SK-N-SH treated with all-trans-retinoic acid at 6 μM for 48 hours (cell line): ENCODE measurements at regions not wholly inside any gene's neighbourhood (a gene's known extent, or its start where the extent isn't known, plus 50 kb on each side); places are given as distances from the start of the nearest gene placed in this dataset.

Source experiments
- ATAC-seq: fragments of 200-7000 bp; cut with Tn5 transposase; 3 replicates; pipeline ENCODE4 v1.9.1; 2020; ENCODE audit warnings: mild to moderate bottlenecking, moderate library complexity
- ARNTL ChIP-seq: fragments of 450-650 bp; formaldehyde crosslinking; IDR thresholded peaks from 2 replicates; pipeline ENCODE4 v1.5.0; 2020; ENCODE audit warnings: low read depth, mild to moderate bottlenecking, moderate library complexity, borderline replicate concordance
- CSDC2 ChIP-seq: fragments of 250-450 bp; sonication (Bioruptor Pico); IDR thresholded peaks from 2 replicates; pipeline ENCODE4 v1.5.0; 2020; ENCODE audit warnings: mild to moderate bottlenecking, moderate library complexity
- ESRRG ChIP-seq: fragments of 250-450 bp; sonication (Bioruptor Pico); IDR thresholded peaks from 2 replicates; pipeline ENCODE4 v1.6.1; 2021; ENCODE audit warnings: mild to moderate bottlenecking
- GLIS3 ChIP-seq: fragments of 250-450 bp; sonication (Bioruptor Pico); IDR thresholded peaks from 2 replicates; pipeline ENCODE4 v1.5.0; 2020; ENCODE audit warnings: mild to moderate bottlenecking, moderate library complexity
- ISL1 ChIP-seq: fragments of 250-450 bp; sonication (Bioruptor Pico); IDR thresholded peaks from 2 replicates; pipeline ENCODE4 v2.1.2; 2022; ENCODE audit warnings: mild to moderate bottlenecking, moderate library complexity
- OSR1 ChIP-seq: fragments of 250-450 bp; sonication (Bioruptor Pico); IDR thresholded peaks from 2 replicates; pipeline ENCODE4 v1.8.0; 2022; ENCODE audit warnings: moderate library complexity, mild to moderate bottlenecking, inconsistent platforms
- RARB ChIP-seq: fragments of 250-450 bp; sonication (Bioruptor Pico); IDR thresholded peaks from 2 replicates; pipeline ENCODE4 v1.8.0; 2021; ENCODE audit warnings: mild to moderate bottlenecking, moderate library complexity
- SNAI2 ChIP-seq: fragments of 250-450 bp; sonication (Bioruptor Pico); IDR thresholded peaks from 2 replicates; pipeline ENCODE4 v1.5.0; 2020; ENCODE audit warnings: mild to moderate bottlenecking, moderate library complexity
- TCF4 ChIP-seq: fragments of 250-450 bp; sonication (Bioruptor Pico); IDR thresholded peaks from 2 replicates; pipeline ENCODE4 v1.8.0; 2021; ENCODE audit warnings: mild to moderate bottlenecking, moderate library complexity, borderline replicate concordance
- TOX ChIP-seq: fragments of 250-450 bp; sonication (Bioruptor Pico); IDR thresholded peaks from 2 replicates; pipeline ENCODE4 v1.8.0; 2021; ENCODE audit warnings: mild to moderate bottlenecking, moderate library complexity, borderline replicate concordance
- ZC3H10 ChIP-seq: fragments of 250-450 bp; sonication (Bioruptor Pico); IDR thresholded peaks from 2 replicates; pipeline ENCODE4 v1.5.1; 2021; ENCODE audit warnings: mild to moderate bottlenecking, moderate library complexity
- ZFP3 ChIP-seq: fragments of 250-450 bp; sonication (Bioruptor Pico); IDR thresholded peaks from 2 replicates; pipeline ENCODE4 v1.5.0; 2020; ENCODE audit warnings: mild to moderate bottlenecking, moderate library complexity
- ZFP30 ChIP-seq: fragments of 450-650 bp; formaldehyde crosslinking; IDR thresholded peaks from 2 replicates; pipeline ENCODE4 v1.5.0; 2022; ENCODE audit warnings: mild to moderate bottlenecking, moderate library complexity
- ZNF565 ChIP-seq: fragments of 450-650 bp; formaldehyde crosslinking; conservative IDR thresholded peaks from 2 replicates; pipeline ENCODE4 v1.5.0; 2020; ENCODE audit warnings: low read depth, mild to moderate bottlenecking, moderate library complexity
- ZNF70 ChIP-seq: fragments of 450-650 bp; formaldehyde crosslinking; IDR thresholded peaks from 2 replicates; pipeline ENCODE4 v1.5.0; 2020; ENCODE audit warnings: mild to moderate bottlenecking, moderate library complexity
- ZNF8 ChIP-seq: fragments of 450-650 bp; formaldehyde crosslinking; IDR thresholded peaks from 2 replicates; pipeline ENCODE4 v1.5.0; 2020; ENCODE audit warnings: mild to moderate bottlenecking, moderate library complexity
- TF ChIP-seq, protein P1 (sequence below): fragments of 250-450 bp; sonication (Bioruptor Pico); IDR thresholded peaks from 2 replicates; pipeline ENCODE4 v1.8.0; 2021; ENCODE audit warnings: low read depth, mild to moderate bottlenecking, moderate library complexity, borderline replicate concordance
- TF ChIP-seq, protein P2 (sequence below): fragments of 250-450 bp; sonication (Bioruptor Pico); IDR thresholded peaks from 2 replicates; pipeline ENCODE4 v1.5.0; 2020; ENCODE audit warnings: mild to moderate bottlenecking, moderate library complexity
- TF ChIP-seq, protein P3 (sequence below): fragments of 250-450 bp; sonication (Bioruptor Pico); IDR thresholded peaks from 2 replicates; pipeline ENCODE4 v1.5.1; 2021; ENCODE audit warnings: mild to moderate bottlenecking, moderate library complexity
- TF ChIP-seq, protein P4 (sequence below): fragments of 250-450 bp; sonication (Bioruptor Pico); IDR thresholded peaks from 2 replicates; pipeline ENCODE4 v1.5.1; 2020; ENCODE audit warnings: low read depth, mild to moderate bottlenecking, moderate library complexity

DNA sequence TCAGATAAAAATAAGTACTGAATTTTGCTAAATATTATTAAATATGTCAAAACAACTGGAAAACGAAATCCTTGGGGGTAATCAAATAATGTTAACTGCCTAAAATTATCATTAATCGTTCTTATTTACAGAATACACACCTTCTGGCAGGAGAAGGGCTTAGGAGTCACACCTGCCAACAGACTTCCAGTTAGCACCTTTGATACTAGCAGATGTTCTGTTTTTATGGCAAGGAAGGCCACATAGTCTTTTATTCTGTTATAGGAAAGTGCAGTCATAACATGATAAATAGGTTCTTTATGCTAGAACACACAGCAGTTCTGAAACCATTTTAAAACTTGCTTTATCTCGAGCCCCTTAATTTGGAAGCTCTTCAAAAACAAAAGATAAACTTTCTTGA lies 464.1 kb downstream of the UTRN start:
- ATAC-seq, result no peak

DNA sequence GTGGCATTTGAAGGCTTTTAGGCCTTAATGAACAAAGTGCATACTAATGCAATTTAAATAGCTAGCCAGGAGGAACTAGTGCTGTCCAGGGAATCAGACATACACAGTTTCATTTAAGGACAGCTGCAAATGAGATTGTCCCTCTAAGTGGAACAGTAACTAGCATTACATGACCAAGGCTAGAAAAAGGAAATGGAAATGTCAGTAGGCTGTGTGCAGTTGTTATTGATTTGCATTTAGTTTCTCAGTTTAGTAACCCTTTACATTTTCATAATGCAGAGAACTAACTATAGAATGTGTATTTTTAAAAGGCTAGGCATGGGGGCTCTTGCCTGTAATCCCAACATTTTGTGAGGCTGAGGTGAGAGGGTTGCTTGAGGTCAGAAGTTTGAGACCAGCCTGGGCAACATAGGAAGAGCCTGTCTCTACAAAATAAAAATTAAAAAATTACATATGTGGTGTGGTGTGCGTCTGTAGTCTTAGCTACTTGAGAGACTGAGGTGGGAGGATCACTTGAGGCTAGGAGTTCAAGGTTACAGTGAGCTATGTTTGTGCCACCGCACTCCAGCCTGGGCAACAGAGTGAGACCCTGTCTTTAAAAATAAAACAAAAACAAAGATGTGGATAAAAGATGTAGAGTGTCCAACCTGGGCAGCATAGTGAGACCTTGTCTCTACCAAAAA lies 468.0 kb downstream of the UTRN start:
- ATAC-seq, result no peak
- no peak for TF ChIP-seq ZNF8 (CRISPR knock-in tag)
- TF ChIP-seq RARB (CRISPR knock-in tag), result no peak
- no peak for TF ChIP-seq ESRRG (CRISPR knock-in tag)
- no peak for TF ChIP-seq TOX (CRISPR knock-in tag)
- TF ChIP-seq ZFP30 (CRISPR knock-in tag), result no peak
- TF ChIP-seq, protein P1, sequence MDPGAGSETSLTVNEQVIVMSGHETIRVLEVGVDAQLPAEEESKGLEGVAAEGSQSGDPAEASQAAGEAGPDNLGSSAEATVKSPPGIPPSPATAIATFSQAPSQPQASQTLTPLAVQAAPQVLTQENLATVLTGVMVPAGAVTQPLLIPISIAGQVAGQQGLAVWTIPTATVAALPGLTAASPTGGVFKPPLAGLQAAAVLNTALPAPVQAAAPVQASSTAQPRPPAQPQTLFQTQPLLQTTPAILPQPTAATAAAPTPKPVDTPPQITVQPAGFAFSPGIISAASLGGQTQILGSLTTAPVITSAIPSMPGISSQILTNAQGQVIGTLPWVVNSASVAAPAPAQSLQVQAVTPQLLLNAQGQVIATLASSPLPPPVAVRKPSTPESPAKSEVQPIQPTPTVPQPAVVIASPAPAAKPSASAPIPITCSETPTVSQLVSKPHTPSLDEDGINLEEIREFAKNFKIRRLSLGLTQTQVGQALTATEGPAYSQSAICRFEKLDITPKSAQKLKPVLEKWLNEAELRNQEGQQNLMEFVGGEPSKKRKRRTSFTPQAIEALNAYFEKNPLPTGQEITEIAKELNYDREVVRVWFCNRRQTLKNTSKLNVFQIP (CRISPR knock-in tag), result no peak
- TF ChIP-seq OSR1 (CRISPR knock-in tag), result no peak
- no peak for TF ChIP-seq GLIS3 (CRISPR knock-in tag)
- no peak for TF ChIP-seq ARNTL (CRISPR knock-in tag)
- TF ChIP-seq, all 23 proteins: peak for 0

More for the DNA sequence above, 464.1 kb downstream of the UTRN start:
- no peak for TF ChIP-seq RARB (CRISPR knock-in tag)
- TF ChIP-seq, protein P1 (CRISPR knock-in tag), result no peak
- TF ChIP-seq, protein P2, sequence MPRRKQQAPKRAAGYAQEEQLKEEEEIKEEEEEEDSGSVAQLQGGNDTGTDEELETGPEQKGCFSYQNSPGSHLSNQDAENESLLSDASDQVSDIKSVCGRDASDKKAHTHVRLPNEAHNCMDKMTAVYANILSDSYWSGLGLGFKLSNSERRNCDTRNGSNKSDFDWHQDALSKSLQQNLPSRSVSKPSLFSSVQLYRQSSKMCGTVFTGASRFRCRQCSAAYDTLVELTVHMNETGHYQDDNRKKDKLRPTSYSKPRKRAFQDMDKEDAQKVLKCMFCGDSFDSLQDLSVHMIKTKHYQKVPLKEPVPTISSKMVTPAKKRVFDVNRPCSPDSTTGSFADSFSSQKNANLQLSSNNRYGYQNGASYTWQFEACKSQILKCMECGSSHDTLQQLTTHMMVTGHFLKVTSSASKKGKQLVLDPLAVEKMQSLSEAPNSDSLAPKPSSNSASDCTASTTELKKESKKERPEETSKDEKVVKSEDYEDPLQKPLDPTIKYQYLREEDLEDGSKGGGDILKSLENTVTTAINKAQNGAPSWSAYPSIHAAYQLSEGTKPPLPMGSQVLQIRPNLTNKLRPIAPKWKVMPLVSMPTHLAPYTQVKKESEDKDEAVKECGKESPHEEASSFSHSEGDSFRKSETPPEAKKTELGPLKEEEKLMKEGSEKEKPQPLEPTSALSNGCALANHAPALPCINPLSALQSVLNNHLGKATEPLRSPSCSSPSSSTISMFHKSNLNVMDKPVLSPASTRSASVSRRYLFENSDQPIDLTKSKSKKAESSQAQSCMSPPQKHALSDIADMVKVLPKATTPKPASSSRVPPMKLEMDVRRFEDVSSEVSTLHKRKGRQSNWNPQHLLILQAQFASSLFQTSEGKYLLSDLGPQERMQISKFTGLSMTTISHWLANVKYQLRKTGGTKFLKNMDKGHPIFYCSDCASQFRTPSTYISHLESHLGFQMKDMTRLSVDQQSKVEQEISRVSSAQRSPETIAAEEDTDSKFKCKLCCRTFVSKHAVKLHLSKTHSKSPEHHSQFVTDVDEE, result no peak
- no peak for TF ChIP-seq ZFP3
- TF ChIP-seq, protein P3, sequence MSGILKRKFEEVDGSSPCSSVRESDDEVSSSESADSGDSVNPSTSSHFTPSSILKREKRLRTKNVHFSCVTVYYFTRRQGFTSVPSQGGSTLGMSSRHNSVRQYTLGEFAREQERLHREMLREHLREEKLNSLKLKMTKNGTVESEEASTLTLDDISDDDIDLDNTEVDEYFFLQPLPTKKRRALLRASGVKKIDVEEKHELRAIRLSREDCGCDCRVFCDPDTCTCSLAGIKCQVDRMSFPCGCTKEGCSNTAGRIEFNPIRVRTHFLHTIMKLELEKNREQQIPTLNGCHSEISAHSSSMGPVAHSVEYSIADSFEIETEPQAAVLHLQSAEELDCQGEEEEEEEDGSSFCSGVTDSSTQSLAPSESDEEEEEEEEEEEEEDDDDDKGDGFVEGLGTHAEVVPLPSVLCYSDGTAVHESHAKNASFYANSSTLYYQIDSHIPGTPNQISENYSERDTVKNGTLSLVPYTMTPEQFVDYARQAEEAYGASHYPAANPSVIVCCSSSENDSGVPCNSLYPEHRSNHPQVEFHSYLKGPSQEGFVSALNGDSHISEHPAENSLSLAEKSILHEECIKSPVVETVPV (CRISPR knock-in tag), result no peak
- TF ChIP-seq ZFP30 (CRISPR knock-in tag), result no peak
- TF ChIP-seq ESRRG (CRISPR knock-in tag), result no peak
- no peak for TF ChIP-seq ZNF70
- no peak for TF ChIP-seq CSDC2 (CRISPR knock-in tag)

DNA sequence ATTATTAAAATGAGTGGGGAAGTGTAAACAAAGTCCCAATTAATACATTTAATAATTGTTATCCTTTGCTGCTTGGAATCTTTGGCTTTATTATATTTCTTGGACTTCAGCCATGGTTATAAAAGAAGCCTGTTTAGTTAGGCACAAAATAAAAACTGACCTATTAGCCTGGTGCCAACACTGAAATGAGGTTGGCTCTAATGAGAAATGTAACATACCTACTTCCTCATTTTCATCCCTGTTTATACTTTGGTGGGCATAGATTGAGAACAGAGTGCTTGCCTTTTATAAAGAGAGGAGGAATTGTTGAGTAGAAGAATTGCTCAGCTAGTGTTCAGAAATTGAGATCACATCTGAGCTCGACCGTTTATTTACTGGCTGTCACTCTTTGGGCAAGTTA lies 471.3 kb downstream of the UTRN start:
- no peak for TF ChIP-seq ZNF565 (CRISPR knock-in tag)
- no peak for TF ChIP-seq ZNF8 (CRISPR knock-in tag)
- TF ChIP-seq SNAI2 (CRISPR knock-in tag), result no peak
- TF ChIP-seq, protein P4, sequence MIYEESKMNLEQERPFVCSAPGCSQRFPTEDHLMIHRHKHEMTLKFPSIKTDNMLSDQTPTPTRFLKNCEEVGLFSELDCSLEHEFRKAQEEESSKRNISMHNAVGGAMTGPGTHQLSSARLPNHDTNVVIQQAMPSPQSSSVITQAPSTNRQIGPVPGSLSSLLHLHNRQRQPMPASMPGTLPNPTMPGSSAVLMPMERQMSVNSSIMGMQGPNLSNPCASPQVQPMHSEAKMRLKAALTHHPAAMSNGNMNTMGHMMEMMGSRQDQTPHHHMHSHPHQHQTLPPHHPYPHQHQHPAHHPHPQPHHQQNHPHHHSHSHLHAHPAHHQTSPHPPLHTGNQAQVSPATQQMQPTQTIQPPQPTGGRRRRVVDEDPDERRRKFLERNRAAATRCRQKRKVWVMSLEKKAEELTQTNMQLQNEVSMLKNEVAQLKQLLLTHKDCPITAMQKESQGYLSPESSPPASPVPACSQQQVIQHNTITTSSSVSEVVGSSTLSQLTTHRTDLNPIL (CRISPR knock-in tag), result no peak
- TF ChIP-seq ESRRG (CRISPR knock-in tag), result no peak
- TF ChIP-seq OSR1 (CRISPR knock-in tag), result no peak
- no peak for TF ChIP-seq TCF4 (CRISPR knock-in tag)
- no peak for TF ChIP-seq ISL1 (CRISPR knock-in tag)
- TF ChIP-seq, protein P3 (CRISPR knock-in tag), result no peak
- no peak for TF ChIP-seq ZC3H10 (CRISPR knock-in tag)
- no peak for ATAC-seq
